Smooth muscle cell (in vitro differentiated cells): ENCODE measurements at regions not wholly inside any gene's neighbourhood (a gene's known extent, or its start where the extent isn't known, plus 50 kb on each side); places are given as distances from the start of the nearest gene placed in this dataset.

ENCODE experiments used
- DNase-seq: peaks from one replicate; lab custom pipeline; 2025; ENCODE audit not compliant: unreplicated experiment; lab: John Stamatoyannopoulos, UW
- H2AFZ ChIP-seq: fragments of 200-600 bp; sonication (generic); 2 replicates; pipeline ENCODE4 v1.6.0; 2016; ENCODE audit warnings: antibody characterized with exemption, low read depth, mild to moderate bottlenecking
- H3F3A ChIP-seq: fragments of 200-600 bp; sonication (generic); 2 replicates; pipeline ENCODE4 v1.6.0; 2017; ENCODE audit warnings: antibody characterized with exemption, low read depth
- H3K27ac ChIP-seq: fragments of 200-600 bp; sonication (generic); 2 replicates; pipeline ENCODE4 v1.5.1; 2016; ENCODE audit warnings: low read depth, mild to moderate bottlenecking
- H3K27me3 ChIP-seq: fragments of 200-600 bp; sonication (generic); 2 replicates; pipeline ENCODE4 v1.6.1; 2016; ENCODE audit warnings: low read depth, mild to moderate bottlenecking
- H3K36me3 ChIP-seq: fragments of 200-600 bp; sonication (generic); 2 replicates; pipeline ENCODE4 v1.5.1; 2016; ENCODE audit warnings: low read depth
- H3K4me1 ChIP-seq: fragments of 200-600 bp; sonication (generic); 2 replicates; pipeline ENCODE4 v1.5.1; 2016; ENCODE audit warnings: low read depth
- H3K4me2 ChIP-seq: fragments of 200-600 bp; sonication (generic); 2 replicates; pipeline ENCODE4 v1.6.0; 2016; ENCODE audit warnings: mild to moderate bottlenecking
- H3K4me3 ChIP-seq: fragments of 200-600 bp; sonication (generic); 2 replicates; pipeline ENCODE4 v1.5.1; 2016; ENCODE audit warnings: mild to moderate bottlenecking
- H3K79me2 ChIP-seq: fragments of 200-600 bp; sonication (generic); 2 replicates; pipeline ENCODE4 v1.6.0; 2016; ENCODE audit warnings: low read depth, mild to moderate bottlenecking
- H3K9ac ChIP-seq: fragments of 200-600 bp; sonication (generic); 2 replicates; pipeline ENCODE4 v1.6.0; 2016; ENCODE audit warnings: low read depth
- H3K9me3 ChIP-seq: fragments of 200-600 bp; sonication (generic); replicated peaks from 2 replicates; pipeline ENCODE4 v1.5.1; 2016; ENCODE audit warnings: low read depth
- H4K20me1 ChIP-seq: fragments of 200-600 bp; sonication (generic); 2 replicates; pipeline ENCODE4 v1.6.0; 2016; ENCODE audit warnings: low read depth
- WGBS: methylation state at CpG from one replicate; pipeline ENCODE4 v1.1.7; 2016; ENCODE audit warnings: low lambda C conversion rate; 5-methylcytosine and 5-hydroxymethylcytosine counted together
- TF ChIP-seq, protein P1 (sequence below): fragments of 200-600 bp; sonication (generic); IDR thresholded peaks from 2 replicates; pipeline ENCODE4 v1.5.1; 2017; ENCODE audit warnings: borderline replicate concordance, mild to moderate bottlenecking, antibody characterized with exemption; ENCODE audit not compliant: insufficient read depth, poor library complexity, severe bottlenecking

DNA sequence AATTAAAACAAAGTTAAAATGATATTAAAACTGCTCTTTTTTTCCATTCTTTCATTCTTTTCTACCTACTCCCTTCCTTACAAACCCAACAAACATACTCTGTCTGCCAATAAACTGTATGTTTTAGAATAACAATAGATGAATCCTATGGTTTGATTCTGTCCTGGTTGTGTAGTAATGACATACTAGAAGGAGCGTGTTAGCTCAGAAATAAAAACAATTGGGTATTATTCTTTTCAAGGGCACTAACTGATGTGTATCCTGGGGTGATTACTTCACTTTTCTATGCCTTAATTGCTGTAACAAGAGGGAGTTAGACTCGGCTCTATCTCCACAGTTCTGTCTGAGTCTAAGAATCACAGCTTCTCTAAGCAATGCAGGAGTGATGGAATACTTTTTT, 194.4 kb downstream of the GIPC2 start:
- no peaks in the 10 kb centered on the region for H3F3A ChIP-seq
- no peaks in the 10 kb centered on the region for H3K36me3 ChIP-seq
- H3K27me3 ChIP-seq, result no peaks in the 10 kb centered on the region
- H2AFZ ChIP-seq, result no peak overlapping the region
- WGBS, result 76% methylated on average over 2 of the region's 2 CpGs
- TF ChIP-seq, protein P1, sequence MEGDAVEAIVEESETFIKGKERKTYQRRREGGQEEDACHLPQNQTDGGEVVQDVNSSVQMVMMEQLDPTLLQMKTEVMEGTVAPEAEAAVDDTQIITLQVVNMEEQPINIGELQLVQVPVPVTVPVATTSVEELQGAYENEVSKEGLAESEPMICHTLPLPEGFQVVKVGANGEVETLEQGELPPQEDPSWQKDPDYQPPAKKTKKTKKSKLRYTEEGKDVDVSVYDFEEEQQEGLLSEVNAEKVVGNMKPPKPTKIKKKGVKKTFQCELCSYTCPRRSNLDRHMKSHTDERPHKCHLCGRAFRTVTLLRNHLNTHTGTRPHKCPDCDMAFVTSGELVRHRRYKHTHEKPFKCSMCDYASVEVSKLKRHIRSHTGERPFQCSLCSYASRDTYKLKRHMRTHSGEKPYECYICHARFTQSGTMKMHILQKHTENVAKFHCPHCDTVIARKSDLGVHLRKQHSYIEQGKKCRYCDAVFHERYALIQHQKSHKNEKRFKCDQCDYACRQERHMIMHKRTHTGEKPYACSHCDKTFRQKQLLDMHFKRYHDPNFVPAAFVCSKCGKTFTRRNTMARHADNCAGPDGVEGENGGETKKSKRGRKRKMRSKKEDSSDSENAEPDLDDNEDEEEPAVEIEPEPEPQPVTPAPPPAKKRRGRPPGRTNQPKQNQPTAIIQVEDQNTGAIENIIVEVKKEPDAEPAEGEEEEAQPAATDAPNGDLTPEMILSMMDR, result no peak
- no peaks in the 10 kb centered on the region for H4K20me1 ChIP-seq
- DNase-seq, result no peak
- no peaks in the 10 kb centered on the region for H3K9me3 ChIP-seq
- H3K4me3 ChIP-seq, result no peak overlapping the region
- no peaks in the 10 kb centered on the region for H3K79me2 ChIP-seq
- no peak overlapping the region for H3K27ac ChIP-seq
- no peak overlapping the region for H3K9ac ChIP-seq
- no peaks in the 10 kb centered on the region for H3K4me1 ChIP-seq
- H3K4me2 ChIP-seq, result no peak overlapping the region

DNA sequence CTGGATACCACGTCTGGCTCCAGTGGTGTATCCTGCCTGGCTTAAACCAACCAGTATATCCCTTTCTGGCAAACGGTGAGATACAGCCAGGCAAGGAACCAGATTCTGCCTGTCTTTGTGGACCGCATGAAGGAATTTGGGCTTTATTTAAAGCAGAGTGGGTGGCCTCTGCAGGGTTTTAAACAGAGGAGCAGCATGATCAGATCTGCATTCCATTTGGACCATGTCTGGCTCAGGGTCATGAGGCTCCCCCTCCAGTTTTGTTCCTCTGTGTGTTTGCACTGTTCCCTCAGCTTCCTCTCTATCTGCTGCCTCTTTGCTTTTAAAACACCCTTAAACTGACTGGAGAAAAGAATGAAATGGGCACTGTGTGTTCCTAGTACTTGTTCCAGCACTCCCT, 195.0 kb downstream of the GIPC2 start:
- Histone ChIP-seq H3K36me3 (no peaks in the 10 kb centered on the region), H4K20me1 (no peaks in the 10 kb centered on the region), H3K9ac (no peak overlapping the region), H3K9me3 (no peaks in the 10 kb centered on the region), H3K27ac (no peak overlapping the region), H3K4me1 (no peaks in the 10 kb centered on the region), H3F3A (no peaks in the 10 kb centered on the region), H3K4me3 (no peak overlapping the region), H3K27me3 (no peaks in the 10 kb centered on the region), H2AFZ (no peak overlapping the region), H3K4me2 (no peak overlapping the region), H3K79me2 (no peaks in the 10 kb centered on the region)
- DNase-seq, result no peak
- TF ChIP-seq, protein P1, result no peak
- WGBS, result 53% methylated on average over 3 of the region's 3 CpGs

DNA sequence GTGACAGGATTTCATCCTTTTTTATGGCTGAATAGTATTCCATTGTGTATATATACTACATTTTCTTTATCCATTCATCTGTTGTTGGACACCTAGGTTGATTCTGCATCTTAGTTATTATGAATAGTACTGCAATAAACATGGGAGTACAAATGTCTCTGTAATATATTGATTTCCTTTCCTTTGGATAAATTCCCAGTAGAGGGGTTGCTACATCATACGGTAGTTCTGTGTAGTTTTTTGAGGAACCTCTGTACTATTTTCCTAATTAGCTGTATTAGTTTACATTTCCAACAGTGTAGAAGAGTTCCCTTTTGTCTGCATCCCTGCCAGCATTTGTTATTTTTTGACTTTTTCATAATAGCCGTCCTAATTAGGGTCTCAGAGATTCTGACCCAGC, 201.3 kb downstream of the GIPC2 start:
- Histone ChIP-seq H3K9ac (no peak overlapping the region), H4K20me1 (no peaks in the 10 kb centered on the region), H3K9me3 (no peaks in the 10 kb centered on the region), H3K27me3 (no peaks in the 10 kb centered on the region), H3F3A (no peaks in the 10 kb centered on the region), H3K4me2 (no peak overlapping the region), H3K4me3 (no peak overlapping the region), H3K27ac (no peak overlapping the region), H3K79me2 (no peaks in the 10 kb centered on the region), H3K4me1 (no peaks in the 10 kb centered on the region), H2AFZ (no peak overlapping the region), H3K36me3 (no peaks in the 10 kb centered on the region)
- TF ChIP-seq, protein P1, result no peak
- no peak for DNase-seq
- 97% methylated on average over 2 of the region's 2 CpGs for WGBS

DNA sequence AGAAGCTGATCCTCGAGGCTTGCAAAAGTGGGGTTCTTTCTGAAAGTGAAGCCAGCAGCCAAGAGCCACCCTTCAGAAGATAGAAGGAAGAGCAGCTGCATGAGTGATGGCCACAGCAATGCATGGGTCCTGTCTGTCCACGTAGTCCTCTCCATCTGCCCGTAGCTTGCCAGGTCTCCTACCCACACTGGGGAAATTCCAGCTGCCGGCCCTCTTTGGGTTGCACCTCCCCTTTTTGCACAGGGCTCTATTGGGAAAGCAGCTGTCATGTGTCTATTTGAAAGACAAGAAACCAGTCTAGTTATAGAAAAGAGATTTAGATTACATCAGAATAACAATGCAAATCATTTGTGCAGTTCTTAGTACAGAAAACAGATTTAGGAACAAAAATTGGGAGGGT, 204.4 kb downstream of the GIPC2 start:
- 76% methylated on average over 4 of the region's 4 CpGs for WGBS
- TF ChIP-seq, protein P1, result no peak
- Histone ChIP-seq H3K9ac (no peak overlapping the region), H3K79me2 (no peaks in the 10 kb centered on the region), H3K27ac (no peak overlapping the region), H3F3A (no peaks in the 10 kb centered on the region), H4K20me1 (no peaks in the 10 kb centered on the region), H3K4me2 (no peak overlapping the region), H3K36me3 (no peaks in the 10 kb centered on the region), H3K4me3 (no peak overlapping the region), H2AFZ (no peak overlapping the region), H3K9me3 (no peaks in the 10 kb centered on the region), H3K27me3 (peaks cover 8% of the 10 kb centered on the region), H3K4me1 (no peaks in the 10 kb centered on the region)
- DNase-seq, result no peak
